Upper lobe of left lung (tissue), 4 donors: ENCODE measurements at regions not wholly inside any gene's neighbourhood (a gene's known extent, or its start where the extent isn't known, plus 50 kb on each side); places are given as distances from the start of the nearest gene placed in this dataset.

Experiments
- CTCF ChIP-seq, 6 experiments: fragments of 450-650 bp in 4 of 6; fragments of 200-600 bp in 2 of 6; sonication (generic) in 2 of 6; IDR thresholded peaks; one replicate each; pipeline ENCODE4 v1.5.1; 2016 to 2019; ENCODE audit warnings: antibody characterized with exemption in 6 of 6
- EP300 ChIP-seq, 4 donors: sonication (generic); formaldehyde crosslinking; IDR thresholded peaks; one replicate each; pipeline ENCODE4 v1.5.1; 2017; ENCODE audit warnings: antibody characterized with exemption in 4 of 4, control low read depth in 2 of 4
- POLR2A ChIP-seq, 4 donors: fragments of 450-650 bp; IDR thresholded peaks; one replicate each; pipeline ENCODE4 v1.5.1; 2016 to 2017; ENCODE audit warnings: antibody characterized with exemption in 4 of 4, mild to moderate bottlenecking in 2 of 4
- POLR2AphosphoS5 ChIP-seq, 2 donors: sonication (generic); formaldehyde crosslinking; IDR thresholded peaks; one replicate each; pipeline ENCODE4 v1.5.1; 2017; ENCODE audit warnings: antibody characterized with exemption in 2 of 2

DNA sequence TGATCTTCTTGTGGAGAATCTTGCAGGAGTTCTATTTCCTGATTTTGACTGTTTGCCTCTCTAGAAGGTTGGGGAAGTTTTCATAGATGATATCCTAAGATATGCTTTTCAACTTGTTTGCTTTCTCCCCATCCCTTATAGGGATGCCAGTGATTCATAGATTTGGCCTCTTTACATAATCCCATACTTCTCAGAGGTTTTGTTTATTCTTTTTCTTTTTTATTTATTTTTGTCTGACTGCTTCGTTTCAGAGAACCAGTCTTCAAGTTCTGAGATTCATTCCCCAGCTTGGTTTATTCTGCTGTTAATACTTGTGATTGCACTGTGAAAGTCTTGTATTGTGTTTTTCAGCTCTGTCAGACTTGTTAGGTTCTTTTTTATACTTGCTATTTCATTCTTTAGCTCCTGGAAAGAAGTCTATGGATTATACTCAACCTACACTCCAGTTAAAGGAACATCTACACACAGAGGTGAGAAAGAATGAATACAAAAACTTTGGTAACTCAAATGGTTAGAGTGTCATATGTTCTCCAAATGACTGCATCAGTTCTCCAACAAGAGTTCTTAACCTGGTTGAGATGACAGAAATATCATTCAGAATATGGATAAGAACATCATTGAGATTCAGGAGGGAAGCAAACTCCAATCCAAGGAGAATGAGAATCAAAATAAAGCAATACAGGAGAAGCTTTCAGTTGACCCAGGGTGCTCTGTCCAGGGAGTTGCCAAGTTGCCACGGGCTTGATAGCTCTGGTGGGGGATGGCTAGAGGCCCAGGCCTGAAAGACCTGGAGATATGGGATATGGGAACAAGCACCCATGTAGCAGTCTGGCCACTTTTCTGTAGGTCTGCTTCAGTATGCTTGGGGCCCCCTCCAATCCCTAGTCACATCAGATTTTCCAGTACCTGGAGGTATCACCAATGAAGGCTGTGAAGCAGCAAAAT lies 150.3 kb downstream of the AHR start:
- TF ChIP-seq CTCF (IDR thresholded peaks at IDR 0.05) (no peak), POLR2A (IDR thresholded peaks at IDR 0.05) (no peak), POLR2AphosphoS5 (IDR thresholded peaks at IDR 0.05) (no peak), EP300 (IDR thresholded peaks at IDR 0.05) (no peak)
